IMR-90 (cell line): ENCODE measurements at regions not wholly inside any gene's neighbourhood (a gene's known extent, or its start where the extent isn't known, plus 50 kb on each side); places are given as distances from the start of the nearest gene placed in this dataset.

Experiments
- ATAC-seq: fragments of 200-7000 bp; cut with Tn5 transposase; 2 replicates; pipeline ENCODE4 v1.9.1; 2020; ENCODE audit warnings: low read depth, mild to moderate bottlenecking, moderate library complexity
- BruUV-seq: library from RNA; stranded (reverse); fragments of 400-500 nt; replicated peaks from 2 replicates; lab custom pipeline; 2021; lab: Mats Ljungman, UMichigan
- CTCF ChIA-PET: fragments of 300-600 bp; formaldehyde crosslinking; extraction: SDS; loops from one replicate; lab custom pipeline; 2021; ENCODE audit warnings: antibody characterized with exemption; lab: Yijun Ruan, JAX
- POLR2A ChIA-PET: fragments of 300-600 bp; sonication (Branson Sonifier 250); formaldehyde crosslinking; loops from one replicate; lab custom pipeline; 2022; ENCODE audit warnings: antibody characterized with exemption; ENCODE audit not compliant: unreplicated experiment; lab: Charles Lee
- DNase-seq: peaks from one replicate; pipeline ENCODE4 v3.0.0; 2013
- H2AFZ ChIP-seq: replicated peaks from 2 replicates; pipeline ENCODE3; 2013; ENCODE audit warnings: low read length, mild to moderate bottlenecking; ENCODE audit not compliant: poor library complexity
- H2AK5ac ChIP-seq: 2 replicates; pipeline ENCODE4 v1.6.1; 2013; ENCODE audit warnings: low read depth, low read length, inconsistent platforms
- H2AK9ac ChIP-seq: replicated peaks from 2 replicates; pipeline ENCODE3; 2013; ENCODE audit warnings: mild to moderate bottlenecking, low read depth, low read length, moderate library complexity; ENCODE audit not compliant: poor library complexity
- H2BK120ac ChIP-seq: 2 replicates; pipeline ENCODE4 v1.6.1; 2013; ENCODE audit warnings: low read depth, low read length, inconsistent platforms
- H2BK15ac ChIP-seq: 3 replicates; pipeline ENCODE4 v1.6.1; 2013; ENCODE audit warnings: low read depth, low read length, inconsistent platforms
- H2BK20ac ChIP-seq: 2 replicates; pipeline ENCODE4 v1.6.1; 2013; ENCODE audit warnings: low read depth, mild to moderate bottlenecking, inconsistent platforms, low read length, moderate library complexity
- H2BK5ac ChIP-seq: 2 replicates; pipeline ENCODE4 v1.6.1; 2013; ENCODE audit warnings: mild to moderate bottlenecking, low read depth, low read length, inconsistent platforms; ENCODE audit not compliant: poor library complexity, severe bottlenecking
- H3K14ac ChIP-seq: replicated peaks from 2 replicates; pipeline ENCODE4 v1.6.1; 2013; ENCODE audit warnings: low read depth, low read length, inconsistent platforms
- H3K18ac ChIP-seq: 2 replicates; pipeline ENCODE4 v1.6.1; 2013; ENCODE audit warnings: low read depth, low read length, control low read depth
- H3K23ac ChIP-seq: 2 replicates; pipeline ENCODE4 v1.6.1; 2013; ENCODE audit warnings: low read depth, low read length, inconsistent platforms
- H3K27ac ChIP-seq: 2 replicates; pipeline ENCODE4 v1.5.1; 2013; ENCODE audit warnings: mild to moderate bottlenecking, control low read depth, low read length; ENCODE audit not compliant: insufficient read depth
- H3K27me3 ChIP-seq: 2 replicates; pipeline ENCODE4 v1.6.1; 2013; ENCODE audit warnings: low read length; ENCODE audit not compliant: control insufficient read depth, insufficient read depth
- H3K36me3 ChIP-seq: 2 replicates; pipeline ENCODE4 v1.6.1; 2013; ENCODE audit warnings: low read length, mixed read lengths; ENCODE audit not compliant: control insufficient read depth, insufficient read depth
- H3K4ac ChIP-seq: 2 replicates; pipeline ENCODE4 v1.6.1; 2013; ENCODE audit warnings: low read depth, low read length, inconsistent platforms
- H3K4me1 ChIP-seq: 2 replicates; pipeline ENCODE4 v1.6.1; 2013; ENCODE audit warnings: low read length, mixed read lengths; ENCODE audit not compliant: control insufficient read depth, insufficient read depth
- H3K4me2 ChIP-seq: 2 replicates; pipeline ENCODE4 v1.6.1; 2013; ENCODE audit warnings: low read depth, mild to moderate bottlenecking, control low read depth, low read length, moderate library complexity
- H3K4me3 ChIP-seq: 2 replicates; pipeline ENCODE4 v1.5.1; 2013; ENCODE audit warnings: low read depth, mild to moderate bottlenecking, control low read depth, low read length, moderate library complexity; ENCODE audit not compliant: insufficient read depth
- H3K56ac ChIP-seq: 2 replicates; pipeline ENCODE4 v1.6.1; 2013; ENCODE audit warnings: low read length, inconsistent platforms; ENCODE audit not compliant: insufficient read depth; ENCODE audit errors: extremely low read depth
- H3K79me1 ChIP-seq, 2 experiments: 2 replicates each; pipeline ENCODE4 v1.6.1; 2013; ENCODE audit warnings: low read length in 2 of 2, inconsistent platforms in 1 of 2, low read depth in 1 of 2
- H3K9ac ChIP-seq: 2 replicates; pipeline ENCODE4 v1.6.1; 2013; ENCODE audit warnings: low read depth, low read length, control low read depth
- H3K9me1 ChIP-seq: 2 replicates; pipeline ENCODE4 v1.6.1; 2013; ENCODE audit warnings: low read length, inconsistent platforms; ENCODE audit not compliant: insufficient read depth
- H3K9me3 ChIP-seq: 2 replicates; pipeline ENCODE4 v1.6.1; 2013; ENCODE audit warnings: low read length; ENCODE audit not compliant: control insufficient read depth, insufficient read depth
- H4K20me1 ChIP-seq: 2 replicates; pipeline ENCODE4 v1.6.1; 2013; ENCODE audit warnings: low read length, inconsistent platforms; ENCODE audit not compliant: insufficient read depth
- H4K5ac ChIP-seq: 2 replicates; pipeline ENCODE4 v1.6.1; 2013; ENCODE audit warnings: mild to moderate bottlenecking, low read depth, low read length, control low read depth
- H4K8ac ChIP-seq, 2 experiments: 2 replicates each; pipeline ENCODE4 v1.6.1; 2013; ENCODE audit warnings: low read depth in 2 of 2, low read length in 2 of 2, control low read depth in 1 of 2, inconsistent platforms in 1 of 2
- H4K91ac ChIP-seq: 2 replicates; pipeline ENCODE4 v1.6.1; 2013; ENCODE audit warnings: low read depth, low read length, inconsistent platforms; ENCODE audit not compliant: insufficient read depth
- CEBPB ChIP-seq: IDR thresholded peaks from 2 replicates; pipeline ENCODE4 v1.6.1; 2012; ENCODE audit warnings: low read depth, low read length, improper control_type of control experiment
- FOS ChIP-seq: fragments of 150-350 bp; IDR thresholded peaks from 2 replicates; pipeline ENCODE4 v1.6.1; 2016; ENCODE audit warnings: low read depth, low read length
- MAFK ChIP-seq: IDR thresholded peaks from 2 replicates; pipeline ENCODE4 v1.6.1; 2012; ENCODE audit warnings: low read depth, low read length, improper control_type of control experiment
- RAD21 ChIP-seq: IDR thresholded peaks from 2 replicates; pipeline ENCODE4 v1.6.1; 2012; ENCODE audit warnings: low read length, improper control_type of control experiment
- USF2 ChIP-seq: fragments of 150-350 bp; IDR thresholded peaks from 2 replicates; pipeline ENCODE4 v1.6.1; 2017; ENCODE audit warnings: mild to moderate bottlenecking, antibody characterized with exemption, low read length, low read depth
- WGBS, 2 experiments: methylation state at CpG; one replicate each; pipeline versions ENCODE4 v1.1.5 to v1.1.7; 2013; ENCODE audit warnings: missing lambda C conversion rate in 2 of 2; ENCODE audit not compliant: insufficient read length in 1 of 2; ENCODE audit errors: extremely low coverage in 2 of 2; 5-methylcytosine and 5-hydroxymethylcytosine counted together
- dilution Hi-C: fragments of 300-500 bp; cut with HindIII; formaldehyde crosslinking; loops from one replicate; pipeline ENCODE4 v1.14.3; 2018; ENCODE audit warnings: low sequenced_read_pairs; ENCODE audit not compliant: unreplicated experiment
- in situ Hi-C: fragments of 300-500 bp; cut with MboI; formaldehyde crosslinking; loops from 3 replicates; pipeline ENCODE4 v1.14.3; 2019; ENCODE audit warnings: low sequenced_read_pairs, inconsistent platforms, mixed read lengths
- intact Hi-C: fragments of 100-400 bp; cut with micrococcal nuclease; formaldehyde crosslinking; loops from 2 replicates; pipeline ENCODE4 v1.10.0; 2022

DNA sequence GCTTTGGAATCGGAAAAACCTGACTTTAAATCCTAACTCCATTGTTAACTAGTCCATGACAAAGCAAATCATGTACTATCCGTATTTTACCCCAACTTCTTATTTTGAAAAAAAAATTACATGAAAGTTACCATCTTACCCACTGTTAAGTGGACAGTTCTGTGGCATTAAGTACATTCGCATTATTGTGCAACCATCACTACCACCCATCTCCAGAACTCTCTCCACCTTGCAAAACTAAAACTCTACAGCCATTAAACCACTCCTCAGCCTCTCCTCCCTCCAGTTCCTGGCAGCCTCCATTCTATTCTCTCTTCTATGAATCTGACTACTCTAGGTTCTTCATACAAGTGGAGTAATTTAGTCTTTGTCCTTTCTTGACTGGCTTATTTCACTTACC, 176.5 kb downstream of the USP12 start:
- intact Hi-C loops = no loop called here
- Histone ChIP-seq H4K91ac (no peak overlapping the region), H2BK120ac (no peak overlapping the region), H3K56ac (no peak overlapping the region), H3K18ac (no peak overlapping the region), H2AK9ac (no peak overlapping the region), H3K9me3 (no peaks in the 10 kb centered on the region), H2BK15ac (no peak overlapping the region), H2BK20ac (no peak overlapping the region), H4K8ac (no peak overlapping the region), H3K9ac (no peak overlapping the region), H2AFZ (no peak overlapping the region), H4K5ac (no peak overlapping the region), H3K79me1 (no peaks in the 10 kb centered on the region), H3K4ac (no peak overlapping the region), H3K4me1 (peaks cover 12% of the 10 kb centered on the region), H2AK5ac (no peak overlapping the region), H3K14ac (no peak overlapping the region), H3K4me2 (no peak overlapping the region), H3K9me1 (peaks cover 6% of the 10 kb centered on the region; the same call in 1 of the 2 replicates), H4K20me1 (no peaks in the 10 kb centered on the region), H3K4me3 (no peak overlapping the region), H3K23ac (no peak overlapping the region), H3K36me3 (no peaks in the 10 kb centered on the region), H3K27me3 (peaks cover 2% of the 10 kb centered on the region), H2BK5ac (no peak overlapping the region), H3K27ac (no peak overlapping the region)
- ChIA-PET POLR2A (no interaction called here), CTCF (no interaction called here)
- BruUV-seq = no TSS peak
- no peak for DNase-seq
- dilution Hi-C loops = no loop called here
- in situ Hi-C loops = loop anchor here (25.0 kb wide), 1 partner anchor 617 kb away; the partner anchor contains the start of genes LNX2 and POLR1D
- WGBS, 2 experiments = 100% methylated on average over 1 of the region's 3 CpGs; no CpG with 5 or more reads in 1 of the 2 experiments
- TF ChIP-seq RAD21 (no peak), CEBPB (peak; percentile 48; the same call in 1 of the 2 replicates), FOS (no peak), USF2 (no peak), MAFK (no peak)
- no peak for ATAC-seq
